ENCODE measurements at regions not wholly inside any gene's neighbourhood (a gene's known extent, or its start where the extent isn't known, plus 50 kb on each side); places are given as distances from the start of the nearest gene placed in this dataset.

- DNase-seq (ENCODE audit: low spot score) = no peak
Measured at GRCh38 chrX:138534410-138534809, 177.1 kb downstream of the FGF13 start.

GRCh38 chrX:138519296-138519695 is 192.2 kb downstream of the FGF13 start:
- DNase-seq (ENCODE audit: low spot score) = peak; percentile 11

- no peak for DNase-seq (ENCODE audit: low spot score)
Measured at GRCh38 chrX:138504273-138504672, 207.2 kb downstream of the FGF13 start.

GRCh38 chrX:138492371-138492770 is 219.1 kb downstream of the FGF13 start:
- no peak for DNase-seq (ENCODE audit: low spot score)

- no peak for DNase-seq (ENCODE audit: low spot score)
Measured at GRCh38 chrX:138487866-138488265, 223.7 kb downstream of the FGF13 start.

- DNase-seq (ENCODE audit: low spot score) = no peak
Measured at GRCh38 chrX:138485767-138486166, 225.8 kb downstream of the FGF13 start.

- no peak for DNase-seq (ENCODE audit: low spot score)
Measured at GRCh38 chrX:138485224-138485623, 226.3 kb downstream of the FGF13 start.

GRCh38 chrX:138484451-138484850 is 227.1 kb downstream of the FGF13 start:
- DNase-seq (ENCODE audit: low spot score) = no peak

- no peak for DNase-seq (ENCODE audit: low spot score)
Measured at GRCh38 chrX:138481649-138482048, 229.9 kb downstream of the FGF13 start.

- no peak for DNase-seq (ENCODE audit: low spot score)
Measured at GRCh38 chrX:138463476-138463875, 248.0 kb downstream of the FGF13 start.

Data from putamen (tissue), 1 donor.